K562 (cell line): ENCODE measurements at regions not wholly inside any gene's neighbourhood (a gene's known extent, or its start where the extent isn't known, plus 50 kb on each side); places are given as distances from the start of the nearest gene placed in this dataset.

Source experiments
- ATAC-seq: fragments of 200-7000 bp; cut with Tn5 transposase; 3 replicates; pipeline ENCODE4 v1.9.1; 2020; ENCODE audit warnings: moderate library complexity
- BruUV-seq: library from RNA; stranded (reverse); fragments of 400-500 nt; replicated peaks from 2 replicates; lab custom pipeline; 2021; lab: Mats Ljungman, UMichigan
- CTCF ChIA-PET: fragments of 300-600 bp; formaldehyde crosslinking; extraction: SDS; loops from one replicate; lab custom pipeline; 2021; ENCODE audit warnings: low intra/inter-chr PET ratio; lab: Yijun Ruan, JAX
- POLR2A ChIA-PET: fragments of 300-600, 350-650 bp; sonication (Branson Sonifier 250); formaldehyde crosslinking; extraction: SDS; loops from one replicate; lab custom pipeline; 2021; ENCODE audit warnings: antibody characterized with exemption, inconsistent platforms; lab: Yijun Ruan, JAX
- DNase-seq, 4 experiments: peaks; one replicate each; pipeline versions ENCODE4 v3.0.0 to v3.0.0-alpha.2; 2011 to 2018; ENCODE audit warnings: low spot score in 3 of 4, mixed read lengths in 3 of 4; ENCODE audit errors: extremely low read depth in 1 of 4
- FAIRE-seq: peaks from 2 replicates; lab custom pipeline; 2011; peaks lifted over from hg19 to GRCh38; lab: Jason Lieb, UNC
- H2AFZ ChIP-seq: 2 replicates; pipeline ENCODE4 v1.6.0; 2011; ENCODE audit warnings: low read depth, low read length, control low read depth, inconsistent platforms
- H3K27ac ChIP-seq: fragments of 200-600 bp; 3 replicates; pipeline ENCODE4 v1.8.0; 2011; ENCODE audit warnings: low read depth, mild to moderate bottlenecking, control low read depth, inconsistent platforms, low read length, moderate library complexity, mixed read lengths; ENCODE audit errors: extremely low read depth
- H3K27me3 ChIP-seq, 2 experiments: fragments of 300-600 bp in 1 of 2; 2 replicates in 1 of 2; 3 replicates in 1 of 2; pipeline versions ENCODE4 v1.6.0 to v1.8.0; 2011; ENCODE audit warnings: inconsistent platforms in 2 of 2, low read length in 2 of 2, mild to moderate bottlenecking in 1 of 2, mixed read lengths in 1 of 2, moderate library complexity in 1 of 2; ENCODE audit not compliant: control insufficient read depth in 2 of 2, insufficient read depth in 2 of 2
- H3K36me3 ChIP-seq: fragments of 300-600 bp; 3 replicates; pipeline ENCODE4 v1.8.0; 2011; ENCODE audit warnings: mild to moderate bottlenecking, low read length, inconsistent platforms; ENCODE audit not compliant: control insufficient read depth, insufficient read depth
- H3K4me1 ChIP-seq, 2 experiments: fragments of 200-600 bp in 1 of 2; replicated peaks in 1 of 2; 2 replicates in 1 of 2; 3 replicates in 1 of 2; pipeline versions ENCODE4 v1.5.1 to v1.8.0; 2011; ENCODE audit warnings: inconsistent platforms in 2 of 2, low read length in 2 of 2, mild to moderate bottlenecking in 1 of 2, mixed read lengths in 1 of 2, moderate library complexity in 1 of 2; ENCODE audit not compliant: control insufficient read depth in 2 of 2, insufficient read depth in 2 of 2
- H3K4me2 ChIP-seq: 2 replicates; pipeline ENCODE4 v1.6.1; 2011; ENCODE audit warnings: low read length, control low read depth, inconsistent platforms, mixed read lengths; ENCODE audit not compliant: insufficient read depth
- H3K4me3 ChIP-seq: fragments of 200-600 bp; sonication (generic), shearing (Covaris generic); 2 replicates; pipeline ENCODE4 v1.5.1; 2016; ENCODE audit warnings: control low read depth, inconsistent platforms
- H3K79me2 ChIP-seq: fragments of 200-600 bp; 3 replicates; pipeline ENCODE4 v1.8.0; 2011; ENCODE audit warnings: low read length, inconsistent platforms; ENCODE audit not compliant: control insufficient read depth, insufficient read depth
- H3K9ac ChIP-seq, 2 experiments: 2 replicates each; pipeline versions ENCODE4 v1.6.0 to v1.6.1; 2011; ENCODE audit warnings: low read depth in 2 of 2, low read length in 2 of 2, control low read depth in 1 of 2, inconsistent platforms in 1 of 2, mild to moderate bottlenecking in 1 of 2, mixed read lengths in 1 of 2; ENCODE audit not compliant: insufficient read depth in 1 of 2
- H3K9me1 ChIP-seq: one replicate; pipeline ENCODE4 v1.6.0; 2011; ENCODE audit warnings: inconsistent platforms, mild to moderate bottlenecking, low read length, moderate library complexity; ENCODE audit not compliant: control insufficient read depth, insufficient read depth
- H3K9me3 ChIP-seq: replicated peaks from 2 replicates; pipeline ENCODE4 v1.5.1; 2011; ENCODE audit warnings: low read depth, low read length, inconsistent platforms; ENCODE audit not compliant: control insufficient read depth, insufficient read depth
- H4K20me1 ChIP-seq: replicated peaks from 2 replicates; pipeline ENCODE4 v1.6.1; 2011; ENCODE audit warnings: low read length, inconsistent platforms, mixed read lengths; ENCODE audit not compliant: control insufficient read depth, insufficient read depth
- ARID1B ChIP-seq: fragments of 450-650 bp; IDR thresholded peaks from 2 replicates; pipeline ENCODE4 v1.6.1; 2016; ENCODE audit warnings: antibody characterized with exemption, mild to moderate bottlenecking, inconsistent platforms
- CHD1 ChIP-seq: fragments of 200-600 bp; sonication (generic); IDR thresholded peaks from one replicate; pipeline ENCODE4 v1.6.1; 2012; ENCODE audit warnings: mild to moderate bottlenecking, moderate library complexity, low read length, inconsistent platforms
- E2F3 ChIP-seq: fragments of 250-450 bp; sonication (Bioruptor Pico); IDR thresholded peaks from 2 replicates; pipeline ENCODE4 v1.4.0; 2020; ENCODE audit warnings: mild to moderate bottlenecking
- HNRNPK ChIP-seq: fragments of 200-400 bp; formaldehyde crosslinking; IDR thresholded peaks from one replicate; pipeline ENCODE4 v1.6.1; 2018; ENCODE audit warnings: mild to moderate bottlenecking, low read depth, low read length; ENCODE audit not compliant: poor library complexity, severe bottlenecking
- STAG1 ChIP-seq: sonication (generic); formaldehyde crosslinking; IDR thresholded peaks from 2 replicates; pipeline ENCODE4 v1.5.0; 2020; ENCODE audit warnings: missing genetic modification reagents, borderline replicate concordance
- TGIF2 ChIP-seq: sonication (generic); formaldehyde crosslinking; IDR thresholded peaks from 2 replicates; pipeline ENCODE4 v1.8.1; 2022; ENCODE audit warnings: mild to moderate bottlenecking, missing genetic modification reagents, moderate library complexity
- ZBTB7A ChIP-seq: IDR thresholded peaks from 2 replicates; pipeline ENCODE4 v1.6.1; 2011; ENCODE audit warnings: low read depth, mild to moderate bottlenecking, low read length, moderate library complexity, borderline replicate concordance; ENCODE audit not compliant: control insufficient read depth
- ZNF507 ChIP-seq: conservative IDR thresholded peaks from 2 replicates; pipeline ENCODE4 v1.6.1; 2017; ENCODE audit warnings: missing genetic modification characterization, missing compliant biosample characterization
- ZNF717 ChIP-seq: fragments of 250-450 bp; sonication (Bioruptor Pico); IDR thresholded peaks from 2 replicates; pipeline ENCODE4 v1.5.0; 2021
- WGBS: fragments of 100-300 bp; shearing (Covaris generic); methylation state at CpG from one replicate; pipeline ENCODE4 v1.1.6; 2016; ENCODE audit warnings: low coverage, mixed read lengths; ENCODE audit not compliant: insufficient coverage; ENCODE audit errors: missing lambda C conversion rate; 5-methylcytosine and 5-hydroxymethylcytosine counted together
- in situ Hi-C: fragments of 300-500 bp; cut with MboI; formaldehyde crosslinking; loops from 4 replicates; pipeline ENCODE4 v1.15.0; 2018; ENCODE audit warnings: inconsistent platforms, mixed read lengths
- intact Hi-C: fragments of 100-400 bp; cut with micrococcal nuclease; formaldehyde crosslinking; loops from 2 replicates; pipeline ENCODE4 v1.14.2; 2022
- TF ChIP-seq, protein P1 (sequence below): IDR thresholded peaks from 2 replicates; pipeline ENCODE4 v1.6.1; 2011; ENCODE audit not compliant: insufficient read length; ENCODE audit errors: extremely low read depth
- TF ChIP-seq, protein P2 (sequence below): fragments of 250-450 bp; sonication (Bioruptor Pico); IDR thresholded peaks from 2 replicates; pipeline ENCODE4 v1.4.0; 2020; ENCODE audit warnings: borderline replicate concordance
- TF ChIP-seq, protein P3 (sequence below), 2 experiments: fragments of 450-650 bp; IDR thresholded peaks; 2 replicates each; pipeline ENCODE4 v1.6.1; 2016; ENCODE audit warnings: mild to moderate bottlenecking in 2 of 2, borderline replicate concordance in 1 of 2, low read depth in 1 of 2, moderate library complexity in 1 of 2

DNA sequence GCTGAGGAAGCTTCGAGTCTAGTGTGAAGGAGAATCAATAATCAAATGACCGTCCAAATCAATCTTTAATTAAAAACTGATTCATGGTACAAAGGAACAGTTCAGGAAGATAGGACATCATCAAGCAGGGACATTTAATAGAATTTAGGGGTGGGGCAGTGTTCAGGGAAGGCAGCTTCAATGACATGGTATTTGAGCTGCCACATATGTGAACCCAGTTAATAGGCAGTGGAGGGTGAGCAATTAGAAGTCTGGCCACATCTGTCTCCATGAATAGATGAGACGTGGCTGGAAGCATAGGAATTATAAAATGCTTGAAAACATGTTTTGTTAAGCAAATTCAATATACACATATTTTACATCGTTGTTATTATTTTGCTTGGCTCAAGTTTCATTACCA lies 362.7 kb downstream of the PRDM2 start:
- H3K4me2 ChIP-seq = no peak overlapping the region
- no peak overlapping the region for H3K4me3 ChIP-seq
- DNase-seq (no peak), FAIRE-seq (no peak), ATAC-seq (no peak)
- WGBS = under 1% methylated on average over 4 of the region's 4 CpGs
- ChIA-PET POLR2A (no interaction called here), CTCF (no interaction called here)
- in situ Hi-C loops (no loop called here), intact Hi-C loops (no loop called here)
- H3K36me3 ChIP-seq = no peaks in the 10 kb centered on the region
- no peaks in the 10 kb centered on the region for H3K9me3 ChIP-seq
- no peak overlapping the region for H3K9ac ChIP-seq
- BruUV-seq = no TSS peak
- H3K27me3 ChIP-seq = peaks cover 2 to 15% of the 10 kb centered on the region in 2 experiments; a peak in 2 of 5 replicates
- H3K27ac ChIP-seq = no peak overlapping the region
- no peaks in the 10 kb centered on the region for H3K79me2 ChIP-seq
- H2AFZ ChIP-seq = no peak overlapping the region
- no peaks in the 10 kb centered on the region for H3K9me1 ChIP-seq
- no peaks in the 10 kb centered on the region for H3K4me1 ChIP-seq
- H4K20me1 ChIP-seq = no peaks in the 10 kb centered on the region
- TF ChIP-seq HNRNPK (no peak), E2F3 (CRISPR knock-in tag) (no peak), STAG1 (no peak), ZNF717 (no peak), ZBTB7A (no peak), CHD1 (no peak), ARID1B (no peak), ZNF507 (tag) (no peak), TGIF2 (CRISPR knock-in tag) (no peak)
- TF ChIP-seq, protein P1, sequence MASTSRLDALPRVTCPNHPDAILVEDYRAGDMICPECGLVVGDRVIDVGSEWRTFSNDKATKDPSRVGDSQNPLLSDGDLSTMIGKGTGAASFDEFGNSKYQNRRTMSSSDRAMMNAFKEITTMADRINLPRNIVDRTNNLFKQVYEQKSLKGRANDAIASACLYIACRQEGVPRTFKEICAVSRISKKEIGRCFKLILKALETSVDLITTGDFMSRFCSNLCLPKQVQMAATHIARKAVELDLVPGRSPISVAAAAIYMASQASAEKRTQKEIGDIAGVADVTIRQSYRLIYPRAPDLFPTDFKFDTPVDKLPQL = no peak
- TF ChIP-seq, protein P2, sequence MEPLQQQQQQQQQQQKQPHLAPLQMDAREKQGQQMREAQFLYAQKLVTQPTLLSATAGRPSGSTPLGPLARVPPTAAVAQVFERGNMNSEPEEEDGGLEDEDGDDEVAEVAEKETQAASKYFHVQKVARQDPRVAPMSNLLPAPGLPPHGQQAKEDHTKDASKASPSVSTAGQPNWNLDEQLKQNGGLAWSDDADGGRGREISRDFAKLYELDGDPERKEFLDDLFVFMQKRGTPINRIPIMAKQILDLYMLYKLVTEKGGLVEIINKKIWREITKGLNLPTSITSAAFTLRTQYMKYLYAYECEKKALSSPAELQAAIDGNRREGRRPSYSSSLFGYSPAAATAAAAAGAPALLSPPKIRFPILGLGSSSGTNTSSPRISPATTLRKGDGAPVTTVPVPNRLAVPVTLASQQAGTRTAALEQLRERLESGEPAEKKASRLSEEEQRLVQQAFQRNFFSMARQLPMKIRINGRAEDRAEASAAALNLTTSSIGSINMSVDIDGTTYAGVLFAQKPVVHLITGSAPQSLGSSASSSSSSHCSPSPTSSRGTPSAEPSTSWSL (CRISPR knock-in tag) = no peak
- TF ChIP-seq, protein P3, sequence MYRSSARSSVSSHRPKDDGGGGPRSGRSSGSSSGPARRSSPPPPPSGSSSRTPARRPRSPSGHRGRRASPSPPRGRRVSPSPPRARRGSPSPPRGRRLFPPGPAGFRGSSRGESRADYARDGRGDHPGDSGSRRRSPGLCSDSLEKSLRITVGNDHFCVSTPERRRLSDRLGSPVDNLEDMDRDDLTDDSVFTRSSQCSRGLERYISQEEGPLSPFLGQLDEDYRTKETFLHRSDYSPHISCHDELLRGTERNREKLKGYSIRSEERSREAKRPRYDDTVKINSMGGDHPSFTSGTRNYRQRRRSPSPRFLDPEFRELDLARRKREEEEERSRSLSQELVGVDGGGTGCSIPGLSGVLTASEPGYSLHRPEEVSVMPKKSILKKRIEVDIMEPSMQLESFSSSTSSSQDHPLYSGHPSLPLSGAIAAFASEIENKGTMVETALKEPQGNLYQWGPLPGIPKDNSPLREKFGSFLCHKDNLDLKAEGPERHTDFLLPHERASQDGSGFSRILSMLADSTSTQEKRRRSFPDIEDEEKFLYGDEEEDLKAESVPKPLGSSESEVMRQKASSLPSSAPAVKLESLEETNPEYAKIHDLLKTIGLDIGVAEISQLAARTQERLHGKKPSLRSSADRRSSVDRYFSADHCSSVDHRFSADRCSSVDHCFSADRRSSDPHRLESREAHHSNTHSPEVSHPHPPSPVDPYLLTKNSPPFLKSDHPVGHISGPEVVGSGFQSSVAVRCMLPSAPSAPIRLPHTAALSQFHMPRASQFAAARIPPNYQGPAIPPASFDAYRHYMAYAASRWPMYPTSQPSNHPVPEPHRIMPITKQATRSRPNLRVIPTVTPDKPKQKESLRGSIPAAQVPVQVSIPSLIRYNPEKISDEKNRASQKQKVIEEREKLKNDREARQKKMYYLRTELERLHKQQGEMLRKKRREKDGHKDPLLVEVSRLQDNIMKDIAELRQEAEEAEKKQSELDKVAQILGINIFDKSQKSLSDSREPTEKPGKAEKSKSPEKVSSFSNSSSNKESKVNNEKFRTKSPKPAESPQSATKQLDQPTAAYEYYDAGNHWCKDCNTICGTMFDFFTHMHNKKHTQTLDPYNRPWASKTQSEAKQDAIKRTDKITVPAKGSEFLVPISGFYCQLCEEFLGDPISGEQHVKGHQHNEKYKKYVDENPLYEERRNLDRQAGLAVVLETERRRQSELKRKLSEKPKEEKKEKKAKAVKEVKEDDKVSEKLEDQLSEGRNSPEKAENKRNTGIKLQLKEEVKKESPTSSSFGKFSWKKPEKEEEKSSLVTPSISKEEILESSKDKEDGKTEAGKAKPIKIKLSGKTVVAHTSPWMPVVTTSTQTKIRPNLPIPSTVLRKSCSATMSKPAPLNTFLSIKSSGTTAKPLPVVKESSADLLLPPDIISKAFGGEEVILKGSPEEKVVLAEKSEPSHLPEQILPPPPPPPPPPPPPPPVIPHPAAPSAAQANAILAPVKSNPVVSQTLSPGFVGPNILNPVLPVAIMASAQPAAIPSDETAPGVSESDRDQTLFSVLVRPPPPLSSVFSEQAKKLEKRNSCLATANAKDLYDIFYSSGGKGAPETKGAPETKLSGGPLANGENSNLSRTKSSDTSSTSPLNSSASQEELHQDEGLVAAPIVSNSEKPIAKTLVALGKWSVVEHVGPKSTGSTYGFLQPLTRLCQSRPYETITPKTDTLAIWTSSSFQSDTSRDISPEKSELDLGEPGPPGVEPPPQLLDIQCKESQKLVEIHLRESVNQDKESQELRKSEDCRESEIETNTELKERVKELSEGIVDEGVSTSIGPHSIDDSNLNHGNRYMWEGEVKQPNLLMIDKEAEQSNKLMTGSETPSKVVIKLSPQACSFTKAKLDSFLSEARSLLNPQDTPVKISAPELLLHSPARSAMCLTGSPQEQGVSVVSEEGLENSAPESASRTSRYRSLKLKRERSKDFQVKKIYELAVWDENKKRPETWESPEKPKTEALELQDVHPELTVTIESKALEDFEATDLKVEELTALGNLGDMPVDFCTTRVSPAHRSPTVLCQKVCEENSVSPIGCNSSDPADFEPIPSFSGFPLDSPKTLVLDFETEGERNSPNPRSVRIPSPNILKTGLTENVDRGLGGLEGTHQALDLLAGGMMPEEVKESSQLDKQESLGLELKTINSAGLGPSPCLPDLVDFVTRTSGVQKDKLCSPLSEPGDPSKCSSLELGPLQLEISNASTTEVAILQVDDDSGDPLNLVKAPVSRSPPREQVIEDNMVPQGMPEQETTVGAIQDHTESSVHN (IDR thresholded peaks at IDR 0.05; ENCODE audit: borderline replicate concordance in 1 of 2, low read depth in 1 of 2) = no peak
